ENCODE measurements at regions not wholly inside any gene's neighbourhood (a gene's known extent, or its start where the extent isn't known, plus 50 kb on each side); places are given as distances from the start of the nearest gene placed in this dataset.

- TF ChIP-seq SRF (IDR thresholded peaks at IDR 0.05; ENCODE audit: low read depth) (no peak), CEBPB (IDR thresholded peaks at IDR 0.05; ENCODE audit: low read depth) (no peak), POLR2A (IDR thresholded peaks at IDR 0.05; ENCODE audit: borderline replicate concordance, extremely low read depth, insufficient read depth, insufficient read length) (no peak), YY1 (IDR thresholded peaks at IDR 0.05; ENCODE audit: extremely low read depth, insufficient replicate concordance, low read depth, low read length) (no peak), CTCF (IDR thresholded peaks at IDR 0.05 in 2 of 3, conservative IDR thresholded peaks at IDR 0.05 in 1 of 3; ENCODE audit: borderline replicate concordance in 1 of 3, insufficient read depth in 1 of 3, low read depth in 2 of 3, low read length in 2 of 3) (no peak), POLR2AphosphoS5 (IDR thresholded peaks at IDR 0.05; ENCODE audit: low read depth, low read length) (no peak), TCF7L2 (IDR thresholded peaks at IDR 0.05; ENCODE audit: borderline replicate concordance, extremely low read depth, insufficient read depth, insufficient read length) (no peak), REST (IDR thresholded peaks at IDR 0.05; ENCODE audit: low read depth) (no peak), SP1 (IDR thresholded peaks at IDR 0.05; ENCODE audit: low read depth) (no peak), SIN3A (IDR thresholded peaks at IDR 0.05; ENCODE audit: low read depth) (no peak), EZH2 (IDR thresholded peaks at IDR 0.05) (no peak)
These were observed 466.2 kb downstream of the ENC1 start for GRCh38 chr5:74174366-74174765.
